Coronary artery (tissue), 2 donors: ENCODE measurements at regions not wholly inside any gene's neighbourhood (a gene's known extent, or its start where the extent isn't known, plus 50 kb on each side); places are given as distances from the start of the nearest gene placed in this dataset.

Source experiments
- DNase-seq: peaks from one replicate; pipeline ENCODE4 v3.0.0-alpha.2; 2017; ENCODE audit warnings: low spot score
- H3K27ac ChIP-seq, 2 donors: fragments of 200-600 bp; sonication (generic); one replicate each; pipeline ENCODE4 v1.5.1; 2016 to 2019
- H3K4me3 ChIP-seq: fragments of 200-600 bp; sonication (generic); 2 replicates; pipeline ENCODE4 v1.5.1; 2016; ENCODE audit warnings: mild to moderate bottlenecking, moderate library complexity
- TF ChIP-seq, protein P1 (sequence below): fragments of 200-600 bp; sonication (generic); IDR thresholded peaks from one replicate; pipeline ENCODE4 v1.5.1; 2019; ENCODE audit warnings: antibody characterized with exemption

DNA sequence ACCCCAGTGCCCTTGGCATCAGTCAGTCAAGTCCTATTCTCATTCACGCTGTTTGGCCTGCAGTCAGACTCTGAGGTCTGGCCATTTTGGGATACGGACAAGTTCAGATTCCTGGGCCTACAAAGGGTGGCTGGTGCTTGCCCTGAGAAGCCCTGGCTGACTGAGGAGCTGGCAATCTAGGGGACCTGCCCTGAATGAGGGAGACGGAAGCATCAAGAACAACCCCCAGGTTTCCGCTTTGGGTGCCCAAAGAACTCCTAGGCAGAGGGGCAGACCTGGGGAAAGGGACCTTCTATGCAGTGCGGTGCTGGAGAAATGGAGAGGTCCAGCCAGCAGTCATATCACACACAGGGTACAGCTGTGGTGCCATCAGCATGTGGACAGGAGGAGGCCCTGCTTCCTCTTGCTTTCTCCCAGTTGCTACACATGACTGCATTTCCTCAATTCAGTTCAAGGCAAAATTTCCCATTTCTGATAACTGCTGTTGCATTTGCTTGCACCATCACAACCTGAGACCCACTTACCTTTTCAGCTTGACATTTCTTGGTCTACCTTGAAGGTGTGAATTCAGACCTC, 70.9 kb upstream of the LGALSL start:
- no peak for DNase-seq
- no peak overlapping the region for H3K4me3 ChIP-seq
- TF ChIP-seq, protein P1, sequence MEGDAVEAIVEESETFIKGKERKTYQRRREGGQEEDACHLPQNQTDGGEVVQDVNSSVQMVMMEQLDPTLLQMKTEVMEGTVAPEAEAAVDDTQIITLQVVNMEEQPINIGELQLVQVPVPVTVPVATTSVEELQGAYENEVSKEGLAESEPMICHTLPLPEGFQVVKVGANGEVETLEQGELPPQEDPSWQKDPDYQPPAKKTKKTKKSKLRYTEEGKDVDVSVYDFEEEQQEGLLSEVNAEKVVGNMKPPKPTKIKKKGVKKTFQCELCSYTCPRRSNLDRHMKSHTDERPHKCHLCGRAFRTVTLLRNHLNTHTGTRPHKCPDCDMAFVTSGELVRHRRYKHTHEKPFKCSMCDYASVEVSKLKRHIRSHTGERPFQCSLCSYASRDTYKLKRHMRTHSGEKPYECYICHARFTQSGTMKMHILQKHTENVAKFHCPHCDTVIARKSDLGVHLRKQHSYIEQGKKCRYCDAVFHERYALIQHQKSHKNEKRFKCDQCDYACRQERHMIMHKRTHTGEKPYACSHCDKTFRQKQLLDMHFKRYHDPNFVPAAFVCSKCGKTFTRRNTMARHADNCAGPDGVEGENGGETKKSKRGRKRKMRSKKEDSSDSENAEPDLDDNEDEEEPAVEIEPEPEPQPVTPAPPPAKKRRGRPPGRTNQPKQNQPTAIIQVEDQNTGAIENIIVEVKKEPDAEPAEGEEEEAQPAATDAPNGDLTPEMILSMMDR, result no peak
- H3K27ac ChIP-seq, result no peak overlapping the region

DNA sequence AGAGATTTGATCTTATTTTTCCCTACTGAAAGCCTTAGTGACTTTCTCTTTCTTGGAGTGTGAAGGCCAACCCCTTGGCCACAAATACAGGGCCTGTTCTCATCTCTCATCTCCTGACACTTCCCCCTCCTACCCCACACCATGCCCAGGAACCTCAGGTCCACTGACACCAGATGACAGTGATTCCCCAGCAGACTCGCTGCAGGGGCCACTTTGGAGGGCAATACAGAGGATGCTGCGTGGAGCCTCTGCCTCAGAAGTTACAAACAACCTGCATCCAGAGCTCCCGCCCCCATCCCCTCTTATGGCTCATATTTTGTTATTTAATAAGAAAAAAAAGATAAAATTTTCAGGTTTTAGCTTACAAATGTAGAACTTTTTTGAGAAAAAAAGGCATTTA, 70.1 kb upstream of the LGALSL start:
- DNase-seq, result no peak
- Histone ChIP-seq H3K4me3 (no peak overlapping the region), H3K27ac (no peak overlapping the region)
- TF ChIP-seq, protein P1, result no peak

- Histone ChIP-seq H3K4me3 (no peak overlapping the region), H3K27ac (no peak overlapping the region)
- TF ChIP-seq, protein P1, result no peak
- no peak for DNase-seq
These were observed 67.3 kb upstream of the LGALSL start for GRCh38 chr2:64386676-64387075.

DNA sequence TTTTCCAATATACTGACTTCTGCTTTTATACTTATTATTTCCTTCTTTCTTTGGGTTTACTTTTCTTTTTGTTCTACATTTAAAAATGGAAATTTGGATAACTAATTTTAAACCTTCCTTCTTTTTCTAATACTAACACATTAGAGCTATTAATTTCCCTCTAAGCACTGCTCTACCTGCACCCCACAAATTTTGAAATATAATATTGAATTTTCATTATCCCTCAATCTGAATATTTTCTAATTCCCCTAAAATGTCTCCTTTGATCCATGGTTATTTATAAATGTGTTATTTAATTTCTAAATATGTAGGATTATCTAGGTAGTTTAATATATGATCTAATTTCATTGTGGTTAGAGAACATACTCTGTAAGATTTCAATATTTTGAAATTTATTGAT, 63.4 kb upstream of the LGALSL start:
- DNase-seq, result no peak
- Histone ChIP-seq H3K4me3 (no peak overlapping the region), H3K27ac (no peak overlapping the region)
- TF ChIP-seq, protein P1, result no peak

GRCh38 chr2:64391424-64391823, 62.5 kb upstream of the LGALSL start:
- TF ChIP-seq, protein P1, result no peak
- no peak for DNase-seq
- Histone ChIP-seq H3K4me3 (no peak overlapping the region), H3K27ac (peak overlapping the region; percentile 43 to 65)

DNA sequence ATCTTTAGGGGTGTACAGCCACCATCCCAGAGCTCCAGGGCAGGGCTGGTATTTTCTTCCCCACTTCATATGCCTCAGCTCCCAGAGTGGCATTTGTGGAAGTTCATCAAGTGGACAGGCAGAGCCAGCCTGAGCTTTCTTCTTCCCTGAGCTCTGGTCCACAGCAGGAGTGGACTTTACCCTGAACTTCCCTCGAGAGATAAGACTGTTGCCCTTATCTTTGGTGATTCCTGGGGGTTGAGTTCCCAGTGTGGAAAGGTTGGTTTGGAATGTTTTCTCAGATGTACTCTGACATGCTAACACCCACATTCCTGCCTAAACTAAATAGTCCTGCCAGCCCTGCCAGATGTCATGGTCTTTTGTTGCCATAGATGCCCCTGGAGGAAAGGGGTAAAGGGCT, 62.0 kb upstream of the LGALSL start:
- peak overlapping the region; percentile 43 to 65 for H3K27ac ChIP-seq
- TF ChIP-seq, protein P1, result no peak
- no peak for DNase-seq
- H3K4me3 ChIP-seq, result no peak overlapping the region

- TF ChIP-seq, protein P1, result no peak
- no peak overlapping the region for H3K27ac ChIP-seq
- H3K4me3 ChIP-seq, result no peak overlapping the region
- DNase-seq, result no peak
These were observed 61.4 kb upstream of the LGALSL start for GRCh38 chr2:64392529-64392928.
